ENCODE measurements at regions not wholly inside any gene's neighbourhood (a gene's known extent, or its start where the extent isn't known, plus 50 kb on each side); places are given as distances from the start of the nearest gene placed in this dataset.

GRCh38 chr13:77386880-77387606 lies 60.1 kb upstream of the MYCBP2 start:
- TF ChIP-seq CTCF (IDR thresholded peaks at IDR 0.05) (no peak), POLR2A (IDR thresholded peaks at IDR 0.05) (no peak)

Measured in esophagus squamous epithelium (tissue), 4 donors.